HG02759 (cell line): ENCODE measurements at regions not wholly inside any gene's neighbourhood (a gene's known extent, or its start where the extent isn't known, plus 50 kb on each side); places are given as distances from the start of the nearest gene placed in this dataset.

ENCODE experiments used
- ATAC-seq: cut with Tn5 transposase; IDR thresholded peaks from one replicate; pipeline ENCODE4 v1.9.1; 2021; ENCODE audit warnings: mild to moderate bottlenecking, moderate library complexity; ENCODE audit not compliant: unreplicated experiment

DNA sequence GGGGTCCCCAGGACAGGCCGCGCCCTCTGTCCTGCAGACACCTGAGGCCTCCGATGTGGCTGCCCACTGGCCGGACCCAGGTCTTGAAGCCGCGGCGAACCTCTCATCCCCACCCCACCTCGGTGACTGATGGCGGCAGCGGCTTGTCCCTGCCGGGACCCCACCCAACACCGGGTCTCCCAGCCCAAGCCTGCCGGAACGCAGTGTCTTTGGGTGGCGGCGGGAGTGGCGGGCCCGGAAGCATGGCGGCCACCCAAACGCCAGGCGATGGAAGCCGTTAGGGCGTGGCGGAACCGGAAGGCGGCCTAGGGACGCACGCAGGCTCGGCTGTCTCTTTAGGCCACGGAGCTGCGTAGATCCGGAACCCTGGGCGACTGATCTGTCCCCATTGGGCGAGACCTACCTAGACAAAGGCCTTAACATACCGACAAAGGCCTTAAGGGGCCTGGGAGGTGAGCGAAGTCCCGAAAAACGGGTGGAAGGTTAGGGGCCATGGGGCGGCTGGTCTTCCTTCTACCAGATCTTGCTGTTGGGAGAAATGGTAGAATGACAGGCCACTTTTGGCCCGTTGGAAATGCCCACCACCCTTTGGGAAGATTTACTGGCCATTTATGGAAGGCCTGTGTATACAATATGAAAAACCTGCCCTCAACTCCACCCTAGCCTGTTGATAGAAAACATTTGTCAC is 94.6 kb upstream of the SMC2 start:
- no peak for ATAC-seq

DNA sequence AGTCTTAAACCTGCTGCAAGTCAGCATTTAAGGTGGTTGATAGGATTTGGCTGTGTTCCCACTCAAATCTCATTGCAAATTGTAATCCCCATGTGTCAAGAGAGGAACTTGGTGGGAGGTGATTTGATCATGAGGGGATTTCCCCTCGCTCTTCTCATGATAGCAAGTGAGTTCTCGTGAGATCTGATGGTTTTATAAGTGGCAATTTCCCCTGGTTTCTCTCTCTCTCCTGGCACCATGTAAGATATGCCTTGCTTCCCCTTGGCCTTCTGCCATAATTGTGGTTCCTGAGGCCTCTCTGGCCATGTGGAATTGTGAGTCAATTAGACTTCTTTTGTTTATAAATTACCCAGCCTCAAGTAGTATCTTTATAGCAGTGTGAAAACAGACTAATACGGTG is 84.3 kb upstream of the SMC2 start:
- no peak for ATAC-seq

DNA sequence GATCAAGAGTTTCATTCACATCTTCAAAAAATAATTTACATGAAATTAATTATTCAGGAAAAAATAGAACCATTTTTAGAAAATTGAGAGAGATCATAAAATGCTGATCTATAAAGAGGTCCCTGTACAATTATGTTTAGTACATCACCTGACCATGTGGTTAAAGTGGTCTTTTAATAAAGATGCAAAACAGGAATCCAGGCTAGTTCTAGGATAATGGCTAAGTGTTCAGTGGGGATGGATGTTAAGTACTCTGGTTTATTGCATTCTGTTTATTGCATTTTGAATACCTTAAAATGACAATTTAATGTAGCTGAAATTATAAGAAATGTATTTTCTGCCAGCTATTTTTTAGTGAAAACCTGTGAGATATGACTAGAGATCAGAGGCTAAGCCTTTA is 72.0 kb upstream of the SMC2 start:
- no peak for ATAC-seq

DNA sequence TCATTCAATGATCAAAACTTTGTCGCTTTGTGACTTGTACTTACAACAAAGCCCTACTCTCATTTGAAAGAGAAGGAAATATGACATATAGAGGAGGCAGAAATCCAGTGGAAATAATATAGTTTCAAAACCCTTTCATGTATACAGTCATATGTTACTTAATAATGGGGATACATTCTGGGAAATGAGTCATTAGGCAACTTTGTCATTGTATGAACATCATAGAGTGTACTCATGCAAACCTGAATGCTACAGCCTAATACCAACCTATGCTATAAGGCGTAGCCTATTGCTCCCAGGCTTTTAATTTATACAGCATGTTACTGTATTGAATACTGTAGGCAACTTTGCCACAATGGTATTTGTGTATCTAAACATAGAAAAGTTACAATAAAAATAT is 69.0 kb upstream of the SMC2 start:
- ATAC-seq = no peak

DNA sequence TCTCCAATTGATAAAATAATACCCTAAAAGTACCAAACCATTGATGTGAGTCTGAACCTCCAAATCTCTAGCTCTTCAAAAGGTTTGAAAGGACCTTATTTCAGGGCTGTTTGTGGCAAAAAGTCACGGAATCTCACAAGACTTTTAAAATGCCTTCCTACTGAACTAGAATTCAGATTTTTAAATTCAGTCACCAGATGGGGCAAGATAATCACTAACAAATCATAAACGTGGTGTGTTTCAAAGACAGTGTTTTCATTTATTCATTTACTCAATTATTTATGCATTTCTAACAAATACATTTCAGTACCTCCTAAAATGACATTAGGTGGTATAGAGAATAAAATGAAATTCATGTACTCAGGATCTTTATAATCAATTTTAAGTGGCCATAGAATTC is 68.2 kb upstream of the SMC2 start:
- no peak for ATAC-seq

DNA sequence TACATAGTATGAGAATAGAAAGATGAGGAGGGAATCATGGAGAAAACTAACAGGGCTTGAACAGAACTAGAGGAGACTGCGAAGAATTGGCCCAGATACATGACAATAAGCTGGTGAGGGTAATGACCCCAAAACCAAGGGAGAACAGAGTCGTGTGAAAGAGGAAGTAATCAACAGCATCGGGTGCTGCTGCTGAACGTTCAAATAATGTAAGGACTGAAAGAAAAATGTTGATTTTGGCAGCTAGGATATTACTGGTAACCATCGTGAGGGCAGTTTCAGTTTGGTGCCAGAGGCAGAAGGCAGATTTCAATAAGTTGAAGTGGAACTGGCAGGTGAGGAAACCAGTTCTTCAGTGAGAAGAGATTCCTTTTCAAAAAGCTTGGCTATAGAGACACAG is 66.8 kb upstream of the SMC2 start:
- ATAC-seq = peak; percentile 46

DNA sequence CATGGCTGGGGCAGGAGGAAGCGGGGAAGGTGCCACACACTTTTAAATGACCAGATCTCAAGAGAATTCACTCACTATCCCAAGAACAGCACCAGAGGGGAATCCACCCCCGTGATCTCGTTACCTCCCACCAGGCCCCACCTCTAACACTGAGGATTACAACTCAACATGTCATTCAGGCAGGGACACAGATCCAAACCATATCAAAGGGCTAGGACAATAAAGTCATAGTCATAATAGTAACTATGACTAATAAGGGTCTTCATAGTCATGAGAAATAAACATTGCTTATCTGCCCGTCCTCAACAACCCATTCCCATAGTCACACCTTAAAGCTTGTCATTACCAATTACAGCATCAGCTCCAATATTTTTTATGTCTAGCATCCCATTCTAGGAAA is 65.3 kb upstream of the SMC2 start:
- ATAC-seq = no peak
